Transverse colon (tissue), 3 donors: ENCODE measurements at regions not wholly inside any gene's neighbourhood (a gene's known extent, or its start where the extent isn't known, plus 50 kb on each side); places are given as distances from the start of the nearest gene placed in this dataset.

Experiments
- CTCF ChIP-seq, 5 experiments: fragments of 200-600 bp in 3 of 5; fragments of 450-650 bp in 2 of 5; sonication (generic) in 3 of 5; IDR thresholded peaks; 1 replicate in 2 of 5; 2 replicates in 3 of 5; pipeline ENCODE4 v1.5.1; 2016 to 2017; ENCODE audit warnings: antibody characterized with exemption in 5 of 5, inconsistent platforms in 3 of 5, mild to moderate bottlenecking in 2 of 5, moderate library complexity in 1 of 5
- EP300 ChIP-seq: sonication (generic); formaldehyde crosslinking; IDR thresholded peaks from one replicate; pipeline ENCODE4 v1.6.1; 2017; ENCODE audit warnings: antibody characterized with exemption, low read depth
- POLR2A ChIP-seq: fragments of 450-650 bp; IDR thresholded peaks from one replicate; pipeline ENCODE4 v1.6.1; 2016; ENCODE audit warnings: antibody characterized with exemption, mild to moderate bottlenecking, moderate library complexity

- no peak for TF ChIP-seq CTCF (IDR thresholded peaks at IDR 0.05)
- TF ChIP-seq POLR2A: no peak
- TF ChIP-seq EP300: no peak
These were observed 827.6 kb upstream of the KIF2B start for GRCh38 chr17:52995147-52995546.
